ENCODE measurements at regions not wholly inside any gene's neighbourhood (a gene's known extent, or its start where the extent isn't known, plus 50 kb on each side); places are given as distances from the start of the nearest gene placed in this dataset.

GRCh38 chr5:2123874-2124273, 241.1 kb upstream of the IRX4 start:
- Mint-ChIP-seq H3K27me3 (ENCODE audit: low read depth) (no peaks in the 10 kb centered on the region), H3K4me1 (ENCODE audit: low read depth) (no peaks in the 10 kb centered on the region), H3K9me3 (peaks cover 18% of the 10 kb centered on the region), H3K27ac (no peak overlapping the region), H3K4me3 (no peak overlapping the region), H3K36me3 (ENCODE audit: low read depth) (no peaks in the 10 kb centered on the region)

GRCh38 chr5:2120361-2120760, 237.6 kb upstream of the IRX4 start:
- no peaks in the 10 kb centered on the region for H3K27me3 Mint-ChIP-seq (ENCODE audit: low read depth)
- no peak overlapping the region for H3K27ac Mint-ChIP-seq
- H3K4me1 Mint-ChIP-seq (ENCODE audit: low read depth): no peaks in the 10 kb centered on the region
- H3K9me3 Mint-ChIP-seq: peaks cover 18% of the 10 kb centered on the region
- H3K36me3 Mint-ChIP-seq (ENCODE audit: low read depth): no peaks in the 10 kb centered on the region
- no peak overlapping the region for H3K4me3 Mint-ChIP-seq

- peaks cover 18% of the 10 kb centered on the region for H3K9me3 Mint-ChIP-seq
- H3K36me3 Mint-ChIP-seq (ENCODE audit: low read depth): no peaks in the 10 kb centered on the region
- H3K4me3 Mint-ChIP-seq: no peak overlapping the region
- no peak overlapping the region for H3K27ac Mint-ChIP-seq
- no peaks in the 10 kb centered on the region for H3K4me1 Mint-ChIP-seq (ENCODE audit: low read depth)
- H3K27me3 Mint-ChIP-seq (ENCODE audit: low read depth): no peaks in the 10 kb centered on the region
Measured at GRCh38 chr5:2119573-2119972, 236.8 kb upstream of the IRX4 start.

GRCh38 chr5:2113348-2114131, 230.8 kb upstream of the IRX4 start:
- Mint-ChIP-seq H3K36me3 (ENCODE audit: low read depth) (no peaks in the 10 kb centered on the region), H3K27me3 (ENCODE audit: low read depth) (no peaks in the 10 kb centered on the region), H3K4me1 (ENCODE audit: low read depth) (no peaks in the 10 kb centered on the region), H3K27ac (no peak overlapping the region), H3K9me3 (no peaks in the 10 kb centered on the region), H3K4me3 (no peak overlapping the region)

- no peak overlapping the region for H3K27ac Mint-ChIP-seq
- H3K4me1 Mint-ChIP-seq (ENCODE audit: low read depth): no peaks in the 10 kb centered on the region
- H3K4me3 Mint-ChIP-seq: no peak overlapping the region
- no peaks in the 10 kb centered on the region for H3K27me3 Mint-ChIP-seq (ENCODE audit: low read depth)
- H3K9me3 Mint-ChIP-seq: no peaks in the 10 kb centered on the region
- no peaks in the 10 kb centered on the region for H3K36me3 Mint-ChIP-seq (ENCODE audit: low read depth)
Measured at GRCh38 chr5:2112173-2113025, 229.7 kb upstream of the IRX4 start.

- Mint-ChIP-seq H3K36me3 (ENCODE audit: low read depth) (no peaks in the 10 kb centered on the region), H3K9me3 (no peaks in the 10 kb centered on the region), H3K27ac (no peak overlapping the region), H3K4me1 (ENCODE audit: low read depth) (no peaks in the 10 kb centered on the region), H3K27me3 (ENCODE audit: low read depth) (no peaks in the 10 kb centered on the region), H3K4me3 (no peak overlapping the region)
Measured at GRCh38 chr5:2111569-2112105, 228.9 kb upstream of the IRX4 start.

GRCh38 chr5:2110934-2111462, 228.3 kb upstream of the IRX4 start:
- H3K4me3 Mint-ChIP-seq: no peak overlapping the region
- H3K9me3 Mint-ChIP-seq: no peaks in the 10 kb centered on the region
- H3K4me1 Mint-ChIP-seq (ENCODE audit: low read depth): no peaks in the 10 kb centered on the region
- no peaks in the 10 kb centered on the region for H3K36me3 Mint-ChIP-seq (ENCODE audit: low read depth)
- H3K27ac Mint-ChIP-seq: no peak overlapping the region
- H3K27me3 Mint-ChIP-seq (ENCODE audit: low read depth): no peaks in the 10 kb centered on the region

GRCh38 chr5:2110137-2110933, 227.6 kb upstream of the IRX4 start:
- no peak overlapping the region for H3K27ac Mint-ChIP-seq
- no peaks in the 10 kb centered on the region for H3K9me3 Mint-ChIP-seq
- no peak overlapping the region for H3K4me3 Mint-ChIP-seq
- H3K27me3 Mint-ChIP-seq (ENCODE audit: low read depth): no peaks in the 10 kb centered on the region
- no peaks in the 10 kb centered on the region for H3K4me1 Mint-ChIP-seq (ENCODE audit: low read depth)
- no peaks in the 10 kb centered on the region for H3K36me3 Mint-ChIP-seq (ENCODE audit: low read depth)

GRCh38 chr5:2109566-2109965, 226.8 kb upstream of the IRX4 start:
- H3K27me3 Mint-ChIP-seq (ENCODE audit: low read depth): no peaks in the 10 kb centered on the region

GRCh38 chr5:2106721-2107120, 224.0 kb upstream of the IRX4 start:
- no peaks in the 10 kb centered on the region for H3K36me3 Mint-ChIP-seq (ENCODE audit: low read depth)
- no peaks in the 10 kb centered on the region for H3K4me1 Mint-ChIP-seq (ENCODE audit: low read depth)
- H3K27ac Mint-ChIP-seq: no peak overlapping the region
- no peaks in the 10 kb centered on the region for H3K9me3 Mint-ChIP-seq
- no peaks in the 10 kb centered on the region for H3K27me3 Mint-ChIP-seq (ENCODE audit: low read depth)
- H3K4me3 Mint-ChIP-seq: no peak overlapping the region

More at GRCh38 chr5:2109566-2109965, 226.8 kb upstream of the IRX4 start:
- H3K4me3 Mint-ChIP-seq: no peak overlapping the region
- no peaks in the 10 kb centered on the region for H3K4me1 Mint-ChIP-seq (ENCODE audit: low read depth)
- H3K27ac Mint-ChIP-seq: no peak overlapping the region
- H3K36me3 Mint-ChIP-seq (ENCODE audit: low read depth): no peaks in the 10 kb centered on the region
- H3K9me3 Mint-ChIP-seq: no peaks in the 10 kb centered on the region

- Mint-ChIP-seq H3K4me3 (no peak overlapping the region), H3K9me3 (no peaks in the 10 kb centered on the region), H3K4me1 (ENCODE audit: low read depth) (no peaks in the 10 kb centered on the region), H3K27ac (no peak overlapping the region), H3K27me3 (ENCODE audit: low read depth) (no peaks in the 10 kb centered on the region), H3K36me3 (ENCODE audit: low read depth) (no peaks in the 10 kb centered on the region)
Measured at GRCh38 chr5:2105141-2105540, 222.4 kb upstream of the IRX4 start.

- Mint-ChIP-seq H3K4me1 (ENCODE audit: low read depth) (no peaks in the 10 kb centered on the region), H3K27me3 (ENCODE audit: low read depth) (no peaks in the 10 kb centered on the region), H3K27ac (no peak overlapping the region), H3K4me3 (no peak overlapping the region), H3K36me3 (ENCODE audit: low read depth) (no peaks in the 10 kb centered on the region), H3K9me3 (no peaks in the 10 kb centered on the region)
Measured at GRCh38 chr5:2103940-2104339, 221.2 kb upstream of the IRX4 start.

- Mint-ChIP-seq H3K4me1 (ENCODE audit: low read depth) (no peaks in the 10 kb centered on the region), H3K27ac (no peak overlapping the region), H3K9me3 (no peaks in the 10 kb centered on the region), H3K36me3 (ENCODE audit: low read depth) (no peaks in the 10 kb centered on the region), H3K4me3 (no peak overlapping the region), H3K27me3 (ENCODE audit: low read depth) (no peaks in the 10 kb centered on the region)
Measured at GRCh38 chr5:2102819-2103776, 220.4 kb upstream of the IRX4 start.

All from T-helper 1 cell treated with Interleukin-12 subunit alpha and Interleukin-12 subunit beta and Interleukin-4 antibody, amounts not matched to agents 30 μg/mL and 1 μg/mL, for 36 hours (primary cell).